ENCODE measurements at regions not wholly inside any gene's neighbourhood (a gene's known extent, or its start where the extent isn't known, plus 50 kb on each side); places are given as distances from the start of the nearest gene placed in this dataset.

- Histone ChIP-seq H3K27ac (ENCODE audit: insufficient read depth, low read depth, low read length) (no peak overlapping the region), H3K9ac (replicated peaks; ENCODE audit: extremely low read depth, insufficient read depth, low read length) (no peak overlapping the region), H3K36me3 (ENCODE audit: control insufficient read depth in 2 of 2, extremely low read depth in 1 of 2, insufficient read depth in 2 of 2, low read length in 2 of 2) (no peaks in the 10 kb centered on the region), H3K9me3 (replicated peaks; ENCODE audit: control insufficient read depth, insufficient read depth, low read length) (no peaks in the 10 kb centered on the region), H3K4me1 (ENCODE audit: control insufficient read depth, extremely low read depth, insufficient read depth, low read length) (peaks cover 3% of the 10 kb centered on the region), H3K4me3 (replicated peaks in 1 of 3; ENCODE audit: insufficient read depth in 1 of 3, low read depth in 1 of 3, low read length in 3 of 3) (no peak overlapping the region), H4K20me1 (replicated peaks; ENCODE audit: control insufficient read depth, extremely low read depth, insufficient read depth, low read length) (no peaks in the 10 kb centered on the region), H3K9me1 (replicated peaks; ENCODE audit: control insufficient read depth, extremely low read depth, insufficient read depth, low read length) (no peaks in the 10 kb centered on the region), H2AFZ (ENCODE audit: low read depth, low read length) (no peak overlapping the region), H3K4me2 (ENCODE audit: insufficient read depth, low read length) (no peak overlapping the region), H3K79me2 (ENCODE audit: control insufficient read depth, insufficient read depth, low read length) (no peaks in the 10 kb centered on the region), H3K27me3 (ENCODE audit: control insufficient read depth in 2 of 2, insufficient read depth in 2 of 2, low read length in 2 of 2) (peaks cover 2 to 3% of the 10 kb centered on the region in 2 experiments)
- intact Hi-C loops (cut with micrococcal nuclease): no loop called here
- ChIA-PET POLR2A (no interaction called here), CTCF (interaction anchor here (1.0 to 1.8 kb wide), 3 partner anchors 21 to 191 kb away, joined by 3 to 4 read pairs (median 4); no protein-coding TSS in a partner anchor)
- FAIRE-seq (no peak), DNase-seq (ENCODE audit: low read depth, low spot score) (no peak)
- TF ChIP-seq, protein P1, sequence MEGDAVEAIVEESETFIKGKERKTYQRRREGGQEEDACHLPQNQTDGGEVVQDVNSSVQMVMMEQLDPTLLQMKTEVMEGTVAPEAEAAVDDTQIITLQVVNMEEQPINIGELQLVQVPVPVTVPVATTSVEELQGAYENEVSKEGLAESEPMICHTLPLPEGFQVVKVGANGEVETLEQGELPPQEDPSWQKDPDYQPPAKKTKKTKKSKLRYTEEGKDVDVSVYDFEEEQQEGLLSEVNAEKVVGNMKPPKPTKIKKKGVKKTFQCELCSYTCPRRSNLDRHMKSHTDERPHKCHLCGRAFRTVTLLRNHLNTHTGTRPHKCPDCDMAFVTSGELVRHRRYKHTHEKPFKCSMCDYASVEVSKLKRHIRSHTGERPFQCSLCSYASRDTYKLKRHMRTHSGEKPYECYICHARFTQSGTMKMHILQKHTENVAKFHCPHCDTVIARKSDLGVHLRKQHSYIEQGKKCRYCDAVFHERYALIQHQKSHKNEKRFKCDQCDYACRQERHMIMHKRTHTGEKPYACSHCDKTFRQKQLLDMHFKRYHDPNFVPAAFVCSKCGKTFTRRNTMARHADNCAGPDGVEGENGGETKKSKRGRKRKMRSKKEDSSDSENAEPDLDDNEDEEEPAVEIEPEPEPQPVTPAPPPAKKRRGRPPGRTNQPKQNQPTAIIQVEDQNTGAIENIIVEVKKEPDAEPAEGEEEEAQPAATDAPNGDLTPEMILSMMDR (IDR thresholded peaks at IDR 0.05; ENCODE audit: extremely low read depth in 1 of 2, insufficient read depth in 1 of 2, low read depth in 1 of 2, low read length in 2 of 2): no peak
- TF ChIP-seq POLR2AphosphoS5 (IDR thresholded peaks at IDR 0.05; ENCODE audit: insufficient read depth, low read depth, low read length): no peak
- no peak for TF ChIP-seq EZH2 (IDR thresholded peaks at IDR 0.05; ENCODE audit: borderline replicate concordance, low read depth, low read length, severe bottlenecking)
- no peak for TF ChIP-seq FOS (IDR thresholded peaks at IDR 0.05; ENCODE audit: borderline replicate concordance, insufficient read depth, low read length)
- TF ChIP-seq MYC (IDR thresholded peaks at IDR 0.05; ENCODE audit: low read depth, low read length): no peak
- no peak for TF ChIP-seq GATA2 (IDR thresholded peaks at IDR 0.05; ENCODE audit: insufficient read depth, insufficient read length, low read depth, low read length)
- TF ChIP-seq, protein P2, sequence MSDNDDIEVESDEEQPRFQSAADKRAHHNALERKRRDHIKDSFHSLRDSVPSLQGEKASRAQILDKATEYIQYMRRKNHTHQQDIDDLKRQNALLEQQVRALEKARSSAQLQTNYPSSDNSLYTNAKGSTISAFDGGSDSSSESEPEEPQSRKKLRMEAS (IDR thresholded peaks at IDR 0.05; ENCODE audit: insufficient read depth, insufficient read length): no peak
- TF ChIP-seq JUN (IDR thresholded peaks at IDR 0.05; ENCODE audit: borderline replicate concordance, insufficient read depth, insufficient read length, low read depth): no peak
- no peak for TF ChIP-seq POLR2A (IDR thresholded peaks at IDR 0.05; ENCODE audit: low read depth, low read length)
- dilution Hi-C loops (cut with MboI; ENCODE audit: extremely low pct_ligation_motif_present, low sequenced_read_pairs): no loop called here
- BruUV-seq (replicated peaks): no TSS peak
These were observed 467.6 kb downstream of the ARHGEF28 start for GRCh38 chr5:74093561-74093960.

Data from endothelial cell of umbilical vein (primary cell).